ENCODE measurements at regions not wholly inside any gene's neighbourhood (a gene's known extent, or its start where the extent isn't known, plus 50 kb on each side); places are given as distances from the start of the nearest gene placed in this dataset.

DNA sequence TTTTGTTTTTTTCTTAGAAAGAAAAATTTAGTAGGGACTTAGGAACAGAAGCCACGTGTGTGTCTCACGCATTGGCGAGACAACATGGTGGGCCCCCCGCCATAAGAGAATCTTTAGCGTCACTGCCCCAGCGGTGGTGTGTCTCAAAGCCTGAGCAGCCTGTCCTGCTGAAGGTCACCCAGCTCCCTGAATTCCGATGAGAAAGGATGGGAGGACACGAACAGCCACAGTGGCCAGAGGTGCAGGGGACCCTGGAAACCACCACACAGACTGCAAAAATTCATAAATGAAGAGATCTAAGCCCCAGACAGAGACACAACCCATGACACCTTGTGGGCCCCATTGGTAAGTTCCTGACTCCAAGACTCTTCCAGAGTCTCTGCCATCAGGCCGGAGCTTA lies 266.1 kb upstream of the RAB6C start:
- H3K4me1 ChIP-seq (ENCODE audit: insufficient read depth, low read length, poor library complexity, severe bottlenecking) = no peaks in the 10 kb centered on the region
- no peak overlapping the region for H3K4me3 ChIP-seq (ENCODE audit: low read depth, low read length, poor library complexity, severe bottlenecking)
- intact Hi-C loops (cut with micrococcal nuclease; ENCODE audit: unreplicated experiment) = no loop called here
- no peaks in the 10 kb centered on the region for H3K36me3 ChIP-seq (ENCODE audit: insufficient read depth, low read length, poor library complexity, severe bottlenecking)
- no TSS peak for BruUV-seq (replicated peaks)
- POLR2A ChIA-PET (ENCODE audit: low non-redundant PET) = no interaction called here
- CTCF ChIA-PET = interaction anchor here (0.6 kb wide), 1 partner anchor 1398 kb away, joined by 6 read pairs; no protein-coding TSS in a partner anchor
- H3K27ac ChIP-seq (ENCODE audit: low read depth, low read length, poor library complexity, severe bottlenecking) = no peak overlapping the region
- no peak for DNase-seq (ENCODE audit: low spot score)
- H3K27me3 ChIP-seq (replicated peaks; ENCODE audit: insufficient read depth, low read depth, low read length, poor library complexity) = no peaks in the 10 kb centered on the region
- no peaks in the 10 kb centered on the region for H3K9me3 ChIP-seq (ENCODE audit: low read depth, low read length, poor library complexity, severe bottlenecking)
- TF ChIP-seq EZH2 (IDR thresholded peaks at IDR 0.05; ENCODE audit: borderline replicate concordance, low read depth, low read length, poor library complexity, severe bottlenecking) = no peak
- TF ChIP-seq, protein P1, sequence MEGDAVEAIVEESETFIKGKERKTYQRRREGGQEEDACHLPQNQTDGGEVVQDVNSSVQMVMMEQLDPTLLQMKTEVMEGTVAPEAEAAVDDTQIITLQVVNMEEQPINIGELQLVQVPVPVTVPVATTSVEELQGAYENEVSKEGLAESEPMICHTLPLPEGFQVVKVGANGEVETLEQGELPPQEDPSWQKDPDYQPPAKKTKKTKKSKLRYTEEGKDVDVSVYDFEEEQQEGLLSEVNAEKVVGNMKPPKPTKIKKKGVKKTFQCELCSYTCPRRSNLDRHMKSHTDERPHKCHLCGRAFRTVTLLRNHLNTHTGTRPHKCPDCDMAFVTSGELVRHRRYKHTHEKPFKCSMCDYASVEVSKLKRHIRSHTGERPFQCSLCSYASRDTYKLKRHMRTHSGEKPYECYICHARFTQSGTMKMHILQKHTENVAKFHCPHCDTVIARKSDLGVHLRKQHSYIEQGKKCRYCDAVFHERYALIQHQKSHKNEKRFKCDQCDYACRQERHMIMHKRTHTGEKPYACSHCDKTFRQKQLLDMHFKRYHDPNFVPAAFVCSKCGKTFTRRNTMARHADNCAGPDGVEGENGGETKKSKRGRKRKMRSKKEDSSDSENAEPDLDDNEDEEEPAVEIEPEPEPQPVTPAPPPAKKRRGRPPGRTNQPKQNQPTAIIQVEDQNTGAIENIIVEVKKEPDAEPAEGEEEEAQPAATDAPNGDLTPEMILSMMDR (conservative IDR thresholded peaks at IDR 0.05; ENCODE audit: low read depth, low read length) = no peak

DNA sequence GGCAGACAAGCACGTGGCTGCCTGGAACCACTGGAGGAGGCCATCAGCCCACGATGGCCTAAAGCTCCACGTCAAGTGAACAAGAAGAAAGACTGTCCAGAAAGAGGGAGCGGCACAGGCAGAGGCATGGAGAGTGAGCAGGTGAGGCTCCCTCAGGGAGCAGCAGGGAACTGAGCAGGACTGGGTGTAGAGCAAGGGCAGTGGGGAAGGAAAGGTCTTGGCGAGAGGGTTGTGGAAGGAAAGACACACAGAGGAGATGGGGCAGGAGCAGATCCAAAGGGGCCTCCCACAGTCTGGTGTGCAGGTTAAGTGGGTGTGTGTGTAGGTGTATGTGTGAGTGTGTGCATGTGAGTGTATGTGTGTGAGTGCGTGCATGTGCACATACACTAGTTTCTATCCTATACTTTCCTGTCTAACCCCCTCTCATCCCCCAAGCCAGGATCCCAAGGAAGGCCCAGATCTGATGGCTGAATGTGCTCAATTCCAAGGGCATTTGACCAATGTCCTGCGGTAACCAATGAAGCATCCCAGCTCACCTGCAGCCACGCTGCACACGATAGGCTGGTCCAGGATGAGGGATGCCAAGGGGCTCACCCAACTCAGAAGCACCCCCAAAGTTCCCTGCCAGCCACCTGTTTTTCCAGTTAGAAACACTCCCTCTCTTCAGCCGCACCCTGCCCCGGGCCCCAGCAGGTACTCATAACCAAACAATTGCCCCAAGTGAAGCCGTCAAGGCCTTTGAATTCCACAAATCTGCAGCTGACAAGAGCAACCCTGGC lies 262.5 kb upstream of the RAB6C start:
- intact Hi-C loops (cut with micrococcal nuclease; ENCODE audit: unreplicated experiment) = no loop called here
- CTCF ChIA-PET = no interaction called here
- Histone ChIP-seq H3K4me3 (ENCODE audit: low read depth, low read length, poor library complexity, severe bottlenecking) (no peak overlapping the region), H3K36me3 (ENCODE audit: insufficient read depth, low read length, poor library complexity, severe bottlenecking) (no peaks in the 10 kb centered on the region), H3K27me3 (replicated peaks; ENCODE audit: insufficient read depth, low read depth, low read length, poor library complexity) (no peaks in the 10 kb centered on the region), H3K27ac (ENCODE audit: low read depth, low read length, poor library complexity, severe bottlenecking) (no peak overlapping the region), H3K9me3 (ENCODE audit: low read depth, low read length, poor library complexity, severe bottlenecking) (no peaks in the 10 kb centered on the region), H3K4me1 (ENCODE audit: insufficient read depth, low read length, poor library complexity, severe bottlenecking) (no peaks in the 10 kb centered on the region)
- DNase-seq (ENCODE audit: low spot score) = no peak
- TF ChIP-seq EZH2 (IDR thresholded peaks at IDR 0.05; ENCODE audit: borderline replicate concordance, low read depth, low read length, poor library complexity, severe bottlenecking) = no peak
- TF ChIP-seq, protein P1 (conservative IDR thresholded peaks at IDR 0.05; ENCODE audit: low read depth, low read length) = no peak
- POLR2A ChIA-PET (ENCODE audit: low non-redundant PET) = no interaction called here
- BruUV-seq (replicated peaks) = no TSS peak

DNA sequence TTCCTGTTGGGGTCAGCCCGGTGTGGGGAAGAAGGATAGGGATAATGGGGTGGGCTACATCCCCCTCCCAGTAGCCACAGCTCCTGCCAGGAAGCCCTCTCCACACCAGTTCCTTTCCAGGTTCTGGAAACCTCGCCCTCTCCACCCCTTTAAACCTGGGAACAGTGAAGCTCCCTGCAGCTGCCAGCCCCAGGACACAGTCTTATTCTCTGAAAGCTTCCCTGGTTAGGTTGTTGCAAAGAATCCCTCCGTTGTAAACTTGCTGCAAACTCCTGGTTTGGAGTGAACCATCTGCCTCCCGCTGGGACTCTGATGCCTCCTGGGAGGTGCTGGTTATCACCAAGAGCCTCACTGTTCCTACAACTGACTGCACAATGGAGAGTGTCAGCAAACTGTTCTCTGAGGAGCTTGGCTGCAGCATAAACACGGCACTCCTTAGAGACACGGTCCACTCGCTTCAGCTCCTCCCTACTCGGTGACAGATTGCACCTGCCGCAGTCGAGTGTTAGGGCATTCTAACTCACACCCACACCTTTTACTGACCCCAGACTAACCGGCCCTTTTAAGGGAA lies 261.8 kb upstream of the RAB6C start:
- Histone ChIP-seq H3K27ac (ENCODE audit: low read depth, low read length, poor library complexity, severe bottlenecking) (no peak overlapping the region), H3K4me3 (ENCODE audit: low read depth, low read length, poor library complexity, severe bottlenecking) (no peak overlapping the region), H3K27me3 (replicated peaks; ENCODE audit: insufficient read depth, low read depth, low read length, poor library complexity) (no peaks in the 10 kb centered on the region), H3K9me3 (ENCODE audit: low read depth, low read length, poor library complexity, severe bottlenecking) (no peaks in the 10 kb centered on the region), H3K36me3 (ENCODE audit: insufficient read depth, low read length, poor library complexity, severe bottlenecking) (no peaks in the 10 kb centered on the region), H3K4me1 (ENCODE audit: insufficient read depth, low read length, poor library complexity, severe bottlenecking) (no peaks in the 10 kb centered on the region)
- CTCF ChIA-PET = no interaction called here
- DNase-seq (ENCODE audit: low spot score) = no peak
- POLR2A ChIA-PET (ENCODE audit: low non-redundant PET) = no interaction called here
- no TSS peak for BruUV-seq (replicated peaks)
- intact Hi-C loops (cut with micrococcal nuclease; ENCODE audit: unreplicated experiment) = no loop called here
- TF ChIP-seq, protein P1 (conservative IDR thresholded peaks at IDR 0.05; ENCODE audit: low read depth, low read length) = no peak
- TF ChIP-seq EZH2 (IDR thresholded peaks at IDR 0.05; ENCODE audit: borderline replicate concordance, low read depth, low read length, poor library complexity, severe bottlenecking) = no peak

All from A673 (cell line).